KMS-11 (cell line): ENCODE measurements at regions not wholly inside any gene's neighbourhood (a gene's known extent, or its start where the extent isn't known, plus 50 kb on each side); places are given as distances from the start of the nearest gene placed in this dataset.
A peak's percentile ranks its signal among the peaks of the same experiment; 100 is the strongest.
"Not testable (repeated sequence)": the region's sequence is repeated elsewhere in the genome, so short reads cannot be mapped to it uniquely, and the experiment has no call there.

ENCODE experiments used
- H2AFZ ChIP-seq: fragments of 200-600 bp; sonication (generic); 2 replicates; pipeline ENCODE4 v1.6.1; 2016; ENCODE audit warnings: antibody characterized with exemption, mixed run types, low read depth
- H3K27ac ChIP-seq: fragments of 200-600 bp; sonication (generic); 2 replicates; pipeline ENCODE4 v1.6.1; 2016; ENCODE audit warnings: mild to moderate bottlenecking, mixed run types
- H3K27me3 ChIP-seq: fragments of 200-600 bp; sonication (generic); 2 replicates; pipeline ENCODE4 v1.6.1; 2017; ENCODE audit warnings: mild to moderate bottlenecking, low read depth, mixed run types, moderate library complexity; ENCODE audit not compliant: insufficient read depth
- H3K36me3 ChIP-seq: fragments of 200-600 bp; sonication (generic); 2 replicates; pipeline ENCODE4 v1.6.1; 2017; ENCODE audit warnings: mild to moderate bottlenecking, mixed run types; ENCODE audit not compliant: insufficient read depth
- H3K4me1 ChIP-seq: fragments of 200-600 bp; sonication (generic); 2 replicates; pipeline ENCODE4 v1.6.1; 2016; ENCODE audit warnings: mild to moderate bottlenecking, low read depth, mixed run types; ENCODE audit not compliant: poor library complexity, severe bottlenecking
- H3K4me2 ChIP-seq: fragments of 200-600 bp; sonication (generic); 2 replicates; pipeline ENCODE4 v1.7.0; 2016; ENCODE audit warnings: mild to moderate bottlenecking, mixed run types
- H3K4me3 ChIP-seq: fragments of 200-600 bp; sonication (generic); IDR thresholded peaks from 2 replicates; pipeline ENCODE4 v1.6.1; 2017; ENCODE audit warnings: low read depth, low read length, mixed read lengths; ENCODE audit not compliant: insufficient read depth
- H3K79me2 ChIP-seq: fragments of 200-600 bp; sonication (generic); 2 replicates; pipeline ENCODE4 v1.6.1; 2016; ENCODE audit warnings: low read depth, mixed run types; ENCODE audit not compliant: insufficient read depth
- H3K9ac ChIP-seq: fragments of 200-600 bp; sonication (generic); 2 replicates; pipeline ENCODE4 v1.6.1; 2016; ENCODE audit warnings: mild to moderate bottlenecking, mixed run types
- H4K20me1 ChIP-seq: fragments of 200-600 bp; sonication (generic); 2 replicates; pipeline ENCODE4 v1.6.1; 2016; ENCODE audit warnings: mild to moderate bottlenecking, mixed run types; ENCODE audit not compliant: insufficient read depth
- CTCF ChIP-seq: fragments of 200-600 bp; sonication (generic); conservative IDR thresholded peaks from 2 replicates; pipeline ENCODE4 v1.6.1; 2017; ENCODE audit warnings: low read depth, mild to moderate bottlenecking, antibody characterized with exemption, low read length, moderate library complexity, mixed read lengths

GRCh38 chr14:99995700-99996356 lies 69.4 kb upstream of the EVL start:
- no peak overlapping the region for H3K27ac ChIP-seq
- H3K27me3 ChIP-seq, result no peaks in the 10 kb centered on the region
- H3K36me3 ChIP-seq, result no peaks in the 10 kb centered on the region
- H4K20me1 ChIP-seq, result 0 out of 2 replicates have a peak, but pooled peaks cover 3% of the 10 kb centered on the region
- peak; percentile 90 for TF ChIP-seq CTCF
- H2AFZ ChIP-seq, result no peak overlapping the region
- H3K4me2 ChIP-seq, result peak overlapping the region; percentile 9; the same call in 1 of the 2 replicates
- H3K4me3 ChIP-seq, result no peak overlapping the region
- no peak overlapping the region for H3K9ac ChIP-seq
- peaks cover 9% of the 10 kb centered on the region; the same call in 1 of the 2 replicates for H3K79me2 ChIP-seq
- peaks cover 13% of the 10 kb centered on the region for H3K4me1 ChIP-seq

- peaks cover 9% of the 10 kb centered on the region; the same call in 1 of the 2 replicates for H3K79me2 ChIP-seq
- no peak overlapping the region for H3K4me3 ChIP-seq
- no peak for TF ChIP-seq CTCF
- no peak overlapping the region for H3K4me2 ChIP-seq
- no peak overlapping the region for H2AFZ ChIP-seq
- H4K20me1 ChIP-seq, result 0 out of 2 replicates have a peak, but pooled peaks cover 3% of the 10 kb centered on the region
- H3K4me1 ChIP-seq, result peaks cover 13% of the 10 kb centered on the region
- no peak overlapping the region for H3K9ac ChIP-seq
- H3K27ac ChIP-seq, result no peak overlapping the region
- H3K36me3 ChIP-seq, result no peaks in the 10 kb centered on the region
- H3K27me3 ChIP-seq, result no peaks in the 10 kb centered on the region
These were observed 68.2 kb upstream of the EVL start for GRCh38 chr14:99996951-99997571.

GRCh38 chr14:100000398-100000797 lies 64.8 kb upstream of the EVL start:
- not testable (repeated sequence) for H3K27ac ChIP-seq, H3K27me3 ChIP-seq, H3K79me2 ChIP-seq, H3K9ac ChIP-seq, H3K4me2 ChIP-seq, H4K20me1 ChIP-seq, H3K4me3 ChIP-seq, H2AFZ ChIP-seq, H3K36me3 ChIP-seq
- H3K4me1 ChIP-seq, result peaks cover 10% of the 10 kb centered on the region

GRCh38 chr14:100004392-100004791 lies 60.8 kb upstream of the EVL start:
- Histone ChIP-seq H3K36me3 (no peaks in the 10 kb centered on the region), H3K79me2 (no peaks in the 10 kb centered on the region)
- no peak for TF ChIP-seq CTCF

GRCh38 chr14:100007254-100007653 lies 58.0 kb upstream of the EVL start:
- Histone ChIP-seq H3K36me3 (no peaks in the 10 kb centered on the region), H4K20me1 (no peaks in the 10 kb centered on the region), H3K27ac (no peak overlapping the region), H3K9ac (no peak overlapping the region), H2AFZ (no peak overlapping the region), H3K4me1 (peaks cover 6% of the 10 kb centered on the region), H3K27me3 (no peaks in the 10 kb centered on the region), H3K4me3 (no peak overlapping the region), H3K4me2 (no peak overlapping the region), H3K79me2 (no peaks in the 10 kb centered on the region)
- TF ChIP-seq CTCF, result no peak

More at GRCh38 chr14:100004392-100004791, 60.8 kb upstream of the EVL start:
- Histone ChIP-seq H4K20me1 (no peaks in the 10 kb centered on the region), H3K4me1 (no peaks in the 10 kb centered on the region), H3K4me2 (no peak overlapping the region), H3K27me3 (no peaks in the 10 kb centered on the region), H3K27ac (no peak overlapping the region), H3K9ac (no peak overlapping the region), H2AFZ (no peak overlapping the region), H3K4me3 (no peak overlapping the region)

- H3K9ac ChIP-seq, H3K4me3 ChIP-seq, H3K27me3 ChIP-seq, H3K27ac ChIP-seq, H4K20me1 ChIP-seq, H3K36me3 ChIP-seq, H2AFZ ChIP-seq, H3K79me2 ChIP-seq, H3K4me2 ChIP-seq: not testable (repeated sequence)
- H3K4me1 ChIP-seq, result peaks cover 31% of the 10 kb centered on the region
These were observed 55.4 kb upstream of the EVL start for GRCh38 chr14:100009802-100010201.
